ENCODE measurements at regions not wholly inside any gene's neighbourhood (a gene's known extent, or its start where the extent isn't known, plus 50 kb on each side); places are given as distances from the start of the nearest gene placed in this dataset.

DNA sequence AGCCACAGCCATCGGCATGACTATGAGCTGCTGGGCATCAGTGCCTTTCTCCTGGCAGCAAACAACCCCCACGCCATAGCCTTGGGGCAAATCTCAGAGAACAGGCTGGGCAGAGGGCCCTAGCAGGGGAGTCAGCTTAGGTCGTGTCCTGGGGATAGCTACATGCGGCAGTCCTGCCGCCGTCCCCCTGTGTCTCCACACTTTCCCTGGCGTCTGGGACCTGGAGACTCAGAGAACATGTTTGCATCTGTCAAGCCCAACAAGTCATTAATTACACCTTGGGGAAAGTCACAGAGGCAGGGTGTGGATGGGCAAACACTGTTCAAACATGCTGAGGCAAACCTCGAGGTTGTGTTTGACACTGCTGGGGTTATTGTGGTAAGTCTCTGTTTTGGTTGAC, 123.6 kb downstream of the C5orf15 start:
- Mint-ChIP-seq H3K27ac (no peak overlapping the region), H3K36me3 (no peaks in the 10 kb centered on the region), H3K9me3 (no peaks in the 10 kb centered on the region), H3K4me3 (no peak overlapping the region), H3K27me3 (no peaks in the 10 kb centered on the region), H3K4me1 (peaks cover 8% of the 10 kb centered on the region)
- DNase-seq (no peak), ATAC-seq (ENCODE audit: low read depth) (no peak)
- POLR2A ChIA-PET: no interaction called here

GRCh38 chr5:133843911-133844310, 124.5 kb downstream of the C5orf15 start:
- no peak overlapping the region for H3K4me3 Mint-ChIP-seq
- DNase-seq: no peak
- H3K4me1 Mint-ChIP-seq: peaks cover 8% of the 10 kb centered on the region
- H3K27me3 Mint-ChIP-seq: no peaks in the 10 kb centered on the region
- H3K27ac Mint-ChIP-seq: no peak overlapping the region
- no peaks in the 10 kb centered on the region for H3K36me3 Mint-ChIP-seq
- ATAC-seq (ENCODE audit: low read depth): no peak
- POLR2A ChIA-PET: no interaction called here
- no peaks in the 10 kb centered on the region for H3K9me3 Mint-ChIP-seq

DNA sequence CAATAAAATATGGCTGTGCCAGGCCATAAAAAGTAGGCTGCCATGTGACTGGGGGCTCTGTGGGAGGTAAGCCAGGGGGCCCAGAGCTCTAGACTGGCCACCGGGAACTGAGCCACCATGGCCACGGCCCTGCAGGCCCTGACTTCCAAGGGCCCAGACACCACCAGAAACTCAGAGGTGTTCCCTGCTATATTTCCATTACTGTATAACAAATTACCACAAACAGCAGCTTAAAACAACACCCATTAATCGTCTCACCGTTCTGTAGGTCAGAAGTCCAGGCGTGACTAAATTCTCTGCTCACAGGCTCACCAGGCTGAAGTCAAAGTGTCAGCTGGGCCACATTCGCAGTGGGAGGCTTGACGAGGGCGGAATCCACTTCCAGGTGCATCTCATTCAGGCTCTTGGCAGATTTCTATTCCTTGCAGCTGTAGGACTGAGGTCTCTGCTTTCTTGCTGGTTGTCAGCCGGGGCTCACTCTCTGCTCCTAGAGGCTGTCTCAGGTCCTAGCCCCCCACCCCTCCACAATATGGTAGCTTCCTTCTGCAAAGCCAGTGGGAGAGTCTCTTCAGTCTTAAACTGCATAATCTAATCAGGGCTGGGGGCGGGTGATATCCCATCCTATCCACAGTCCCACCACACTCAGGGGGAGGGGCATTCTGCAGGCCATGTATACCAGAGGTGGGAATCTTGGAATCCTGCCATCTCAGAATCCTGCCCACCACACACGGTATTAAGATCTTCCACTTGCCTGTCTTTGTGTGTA, 125.4 kb downstream of the C5orf15 start:
- no peaks in the 10 kb centered on the region for H3K27me3 Mint-ChIP-seq
- H3K36me3 Mint-ChIP-seq: no peaks in the 10 kb centered on the region
- POLR2A ChIA-PET: no interaction called here
- H3K4me1 Mint-ChIP-seq: peaks cover 6% of the 10 kb centered on the region
- H3K27ac Mint-ChIP-seq: no peak overlapping the region
- no peak overlapping the region for H3K4me3 Mint-ChIP-seq
- ATAC-seq (ENCODE audit: low read depth): no peak
- no peaks in the 10 kb centered on the region for H3K9me3 Mint-ChIP-seq
- DNase-seq: no peak

DNA sequence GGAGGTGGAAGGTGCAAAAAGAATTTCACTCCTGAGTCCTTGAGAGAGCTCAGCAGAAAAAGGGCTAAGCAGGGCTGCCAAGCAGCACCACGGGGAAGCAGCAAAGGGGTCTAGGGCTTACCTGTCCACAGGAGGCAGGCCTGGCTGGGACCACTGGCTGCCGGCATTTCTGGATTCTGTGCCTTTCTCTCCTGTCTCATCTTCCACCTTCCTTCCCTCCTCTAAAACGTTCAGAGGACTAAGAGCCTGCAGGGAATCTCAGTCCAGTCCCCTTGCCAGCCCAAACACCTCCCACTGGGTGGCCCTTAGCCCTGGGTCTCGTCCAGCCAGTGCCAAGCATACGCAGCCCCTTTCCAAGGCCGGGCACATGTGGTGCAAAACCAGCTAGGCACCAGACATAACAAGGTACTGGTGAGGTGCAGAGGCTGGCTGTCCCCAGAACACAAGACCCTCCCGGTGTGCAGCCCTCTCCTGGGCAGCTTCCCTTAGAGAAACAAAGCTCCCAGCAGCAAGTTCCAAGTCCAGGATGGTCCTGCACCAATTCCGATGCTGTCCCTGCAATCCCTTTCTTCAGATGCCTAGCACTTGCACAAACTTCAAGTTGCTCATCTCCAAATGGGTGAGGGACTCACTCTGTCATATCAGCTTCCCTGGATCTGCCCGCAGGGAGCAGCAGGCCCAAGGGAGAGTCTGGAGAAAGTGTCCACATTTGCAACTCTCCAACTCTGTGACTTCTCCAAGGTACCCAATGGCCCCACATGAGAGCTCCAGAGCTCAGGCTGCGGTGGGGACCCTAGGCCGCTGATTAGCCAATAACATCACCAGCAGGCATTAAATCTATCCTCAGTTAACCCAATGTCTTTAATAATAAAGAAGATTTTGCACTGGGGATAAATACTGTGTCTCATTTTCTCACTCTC, 126.3 kb downstream of the C5orf15 start:
- H3K27ac Mint-ChIP-seq: no peak overlapping the region
- no peaks in the 10 kb centered on the region for H3K36me3 Mint-ChIP-seq
- DNase-seq: no peak
- ATAC-seq (ENCODE audit: low read depth): no peak
- POLR2A ChIA-PET: interaction anchor here (0.5 kb wide), 1 partner anchor 927 kb away, joined by 3 read pairs; no protein-coding TSS in a partner anchor
- peaks cover 6% of the 10 kb centered on the region for H3K4me1 Mint-ChIP-seq
- no peaks in the 10 kb centered on the region for H3K27me3 Mint-ChIP-seq
- no peaks in the 10 kb centered on the region for H3K9me3 Mint-ChIP-seq
- H3K4me3 Mint-ChIP-seq: no peak overlapping the region

GRCh38 chr5:133840168-133840567, 128.3 kb downstream of the C5orf15 start:
- POLR2A ChIA-PET: no interaction called here
- no peak overlapping the region for H3K27ac Mint-ChIP-seq
- H3K36me3 Mint-ChIP-seq: no peaks in the 10 kb centered on the region
- H3K4me3 Mint-ChIP-seq: no peak overlapping the region
- no peak for ATAC-seq (ENCODE audit: low read depth)
- peaks cover 1% of the 10 kb centered on the region for H3K9me3 Mint-ChIP-seq
- H3K27me3 Mint-ChIP-seq: peaks cover 6% of the 10 kb centered on the region
- H3K4me1 Mint-ChIP-seq: no peaks in the 10 kb centered on the region
- no peak for DNase-seq

DNA sequence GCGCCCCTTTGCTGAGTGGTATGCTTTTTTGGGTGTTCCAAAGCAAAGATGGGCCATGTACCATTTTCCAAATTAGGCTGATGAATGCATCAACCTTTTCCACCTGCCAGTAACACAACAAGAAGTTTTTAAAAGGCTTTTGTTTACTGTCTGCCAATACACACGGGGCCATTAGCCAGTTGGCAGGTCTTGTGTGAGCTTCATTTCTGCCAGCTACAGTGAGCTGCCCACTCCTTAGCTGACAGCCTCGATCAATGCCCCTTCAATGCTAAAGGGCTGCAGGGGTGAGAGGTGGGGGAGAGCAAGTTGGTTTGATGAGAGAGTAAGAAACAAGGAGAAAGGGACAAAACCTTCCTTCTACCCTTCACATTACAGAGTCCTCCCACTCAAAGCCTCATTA, 128.7 kb downstream of the C5orf15 start:
- H3K4me3 Mint-ChIP-seq: no peak overlapping the region
- H3K36me3 Mint-ChIP-seq: no peaks in the 10 kb centered on the region
- ATAC-seq (ENCODE audit: low read depth): no peak
- no peak for DNase-seq
- H3K4me1 Mint-ChIP-seq: no peaks in the 10 kb centered on the region
- no peak overlapping the region for H3K27ac Mint-ChIP-seq
- H3K9me3 Mint-ChIP-seq: peaks cover 1% of the 10 kb centered on the region
- H3K27me3 Mint-ChIP-seq: peaks cover 9% of the 10 kb centered on the region
- POLR2A ChIA-PET: no interaction called here

- POLR2A ChIA-PET: no interaction called here
- H3K4me1 Mint-ChIP-seq: no peaks in the 10 kb centered on the region
- no peak overlapping the region for H3K27ac Mint-ChIP-seq
- peaks cover 1% of the 10 kb centered on the region for H3K9me3 Mint-ChIP-seq
- DNase-seq (no peak), ATAC-seq (ENCODE audit: low read depth) (no peak)
- H3K4me3 Mint-ChIP-seq: no peak overlapping the region
- H3K36me3 Mint-ChIP-seq: no peaks in the 10 kb centered on the region
- peaks cover 9% of the 10 kb centered on the region for H3K27me3 Mint-ChIP-seq
Observed at GRCh38 chr5:133839090-133839489, 129.3 kb downstream of the C5orf15 start.

GRCh38 chr5:133838286-133838685, 130.1 kb downstream of the C5orf15 start:
- no peaks in the 10 kb centered on the region for H3K4me1 Mint-ChIP-seq
- peaks cover 1% of the 10 kb centered on the region for H3K9me3 Mint-ChIP-seq
- peaks cover 9% of the 10 kb centered on the region for H3K27me3 Mint-ChIP-seq
- no peaks in the 10 kb centered on the region for H3K36me3 Mint-ChIP-seq
- H3K4me3 Mint-ChIP-seq: no peak overlapping the region
- POLR2A ChIA-PET: no interaction called here
- DNase-seq (no peak), ATAC-seq (ENCODE audit: low read depth) (no peak)
- H3K27ac Mint-ChIP-seq: no peak overlapping the region

DNA sequence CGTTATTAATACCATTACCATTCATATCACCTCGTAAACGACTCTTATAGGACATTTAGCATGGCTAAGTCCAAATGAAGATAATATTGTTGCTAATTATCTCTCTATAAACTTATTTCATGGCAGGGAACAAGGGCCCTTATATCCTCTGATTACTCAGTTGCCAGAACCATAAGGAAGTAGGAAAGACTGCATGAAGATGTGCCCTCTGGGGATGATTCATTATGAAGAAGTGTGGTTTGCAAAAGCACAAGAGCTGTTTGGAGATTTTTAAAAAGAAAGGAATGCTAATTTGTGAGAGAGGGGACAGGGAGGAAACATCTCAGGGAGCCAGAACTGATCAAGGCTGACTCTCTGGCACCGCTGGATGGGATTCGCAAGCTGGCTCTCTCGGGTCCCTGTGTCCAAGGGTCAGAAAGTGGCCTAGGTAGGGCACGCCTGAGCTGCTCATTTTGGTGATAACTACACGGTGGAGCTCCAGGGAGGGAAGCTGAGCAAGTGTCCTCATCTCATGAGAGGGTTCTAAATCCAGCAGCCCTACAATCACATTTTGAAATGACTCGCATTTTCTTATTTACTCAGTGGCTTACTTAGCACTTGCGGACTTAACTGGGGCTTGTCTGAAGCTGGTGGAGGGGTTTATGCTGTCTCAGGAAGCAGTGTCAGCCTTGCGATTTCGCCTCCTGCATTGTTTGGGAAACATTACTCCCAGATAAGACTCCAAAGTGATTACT, 136.8 kb downstream of the C5orf15 start:
- Mint-ChIP-seq H3K36me3 (no peaks in the 10 kb centered on the region), H3K27ac (no peak overlapping the region), H3K9me3 (no peaks in the 10 kb centered on the region), H3K4me1 (peaks cover 2% of the 10 kb centered on the region), H3K4me3 (no peak overlapping the region), H3K27me3 (peaks cover 9% of the 10 kb centered on the region)
- POLR2A ChIA-PET: interaction anchor here (1.3 kb wide), 1 partner anchor 12 kb away, joined by 4 read pairs; no protein-coding TSS in a partner anchor
- no peak for ATAC-seq (ENCODE audit: low read depth)
- DNase-seq: no peak

DNA sequence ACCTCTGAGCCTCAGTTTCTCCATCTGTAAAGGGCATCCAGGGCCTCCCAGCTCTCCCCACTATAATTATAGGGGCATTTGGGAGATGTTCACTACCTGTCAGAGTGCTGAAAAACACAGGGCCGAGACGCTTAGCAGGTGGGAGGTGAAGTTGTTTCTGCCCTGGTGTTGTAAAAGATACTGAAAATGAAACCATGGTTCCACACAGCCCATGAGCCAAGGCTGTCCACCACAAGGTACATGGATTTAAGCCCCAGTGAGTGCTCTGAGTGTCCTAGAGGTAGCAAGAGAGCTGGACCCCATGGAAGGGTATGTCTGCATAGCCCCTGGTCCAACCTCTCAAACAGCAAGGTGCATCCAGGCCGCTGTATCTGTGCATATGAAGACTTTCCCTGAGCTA, 137.5 kb downstream of the C5orf15 start:
- no peak for ATAC-seq (ENCODE audit: low read depth)
- Mint-ChIP-seq H3K4me1 (peaks cover 8% of the 10 kb centered on the region), H3K4me3 (no peak overlapping the region), H3K27me3 (peaks cover 9% of the 10 kb centered on the region), H3K9me3 (no peaks in the 10 kb centered on the region), H3K36me3 (no peaks in the 10 kb centered on the region), H3K27ac (no peak overlapping the region)
- POLR2A ChIA-PET: interaction anchor here (1.3 kb wide), 1 partner anchor 11 kb away, joined by 4 read pairs; no protein-coding TSS in a partner anchor
- no peak for DNase-seq

DNA sequence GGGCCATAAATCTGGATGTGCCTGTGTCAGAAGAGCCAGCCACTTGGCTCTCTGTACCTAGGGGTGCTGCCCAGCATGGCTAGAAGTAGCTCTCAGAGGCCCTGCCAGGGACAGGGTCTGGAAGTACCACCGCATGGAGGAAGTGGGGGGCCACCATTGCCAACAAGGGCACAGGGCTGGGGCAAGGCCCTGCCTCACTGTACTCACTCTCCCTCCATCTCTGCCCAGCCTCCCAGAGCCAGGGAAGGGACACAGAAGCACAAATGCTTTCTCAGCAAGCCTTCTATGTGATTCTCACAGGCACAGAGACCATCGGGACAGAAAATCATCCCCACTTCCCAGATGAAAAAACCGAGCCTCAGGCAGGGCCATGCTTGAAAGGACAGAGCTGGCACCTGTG, 138.1 kb downstream of the C5orf15 start:
- Mint-ChIP-seq H3K9me3 (no peaks in the 10 kb centered on the region), H3K4me3 (no peak overlapping the region), H3K27ac (no peak overlapping the region), H3K36me3 (no peaks in the 10 kb centered on the region), H3K27me3 (peaks cover 8% of the 10 kb centered on the region), H3K4me1 (peaks cover 15% of the 10 kb centered on the region)
- DNase-seq (no peak), ATAC-seq (ENCODE audit: low read depth) (no peak)
- POLR2A ChIA-PET: no interaction called here

- POLR2A ChIA-PET: no interaction called here
- no peak for DNase-seq
- H3K36me3 Mint-ChIP-seq: no peaks in the 10 kb centered on the region
- no peak overlapping the region for H3K27ac Mint-ChIP-seq
- no peaks in the 10 kb centered on the region for H3K9me3 Mint-ChIP-seq
- H3K27me3 Mint-ChIP-seq: peaks cover 3% of the 10 kb centered on the region
- no peak overlapping the region for H3K4me3 Mint-ChIP-seq
- peaks cover 20% of the 10 kb centered on the region for H3K4me1 Mint-ChIP-seq
- ATAC-seq (ENCODE audit: low read depth): no peak
Observed at GRCh38 chr5:133829786-133830185, 138.6 kb downstream of the C5orf15 start.

- POLR2A ChIA-PET: no interaction called here
Observed at GRCh38 chr5:133828722-133829121, 139.7 kb downstream of the C5orf15 start.

More at GRCh38 chr5:133828722-133829121, 139.7 kb downstream of the C5orf15 start:
- ATAC-seq (ENCODE audit: low read depth) (no peak), DNase-seq (no peak)
- H3K4me3 Mint-ChIP-seq: no peak overlapping the region
- H3K4me1 Mint-ChIP-seq: peaks cover 27% of the 10 kb centered on the region
- H3K27ac Mint-ChIP-seq: no peak overlapping the region
- no peaks in the 10 kb centered on the region for H3K9me3 Mint-ChIP-seq
- no peaks in the 10 kb centered on the region for H3K36me3 Mint-ChIP-seq
- peaks cover 3% of the 10 kb centered on the region for H3K27me3 Mint-ChIP-seq

Data from activated naive CD8-positive, alpha-beta T cell treated with anti-CD3 and anti-CD28 coated beads, Interleukin-2, amount 10 ng/mL, durations not matched to agents 7 days and 5 days (primary cell).